Lower leg skin (tissue), 3 donors: ENCODE measurements at regions not wholly inside any gene's neighbourhood (a gene's known extent, or its start where the extent isn't known, plus 50 kb on each side); places are given as distances from the start of the nearest gene placed in this dataset.

ENCODE experiments used
- CTCF ChIP-seq, 3 donors: fragments of 450-650 bp; IDR thresholded peaks; one replicate each; pipeline ENCODE4 v1.5.1; 2016; ENCODE audit warnings: antibody characterized with exemption in 3 of 3, mild to moderate bottlenecking in 3 of 3, moderate library complexity in 2 of 3
- POLR2A ChIP-seq, 2 donors: fragments of 450-650 bp; IDR thresholded peaks; one replicate each; pipeline ENCODE4 v1.6.1; 2016 to 2017; ENCODE audit warnings: antibody characterized with exemption in 2 of 2, mild to moderate bottlenecking in 1 of 2, moderate library complexity in 1 of 2

GRCh38 chr12:91252341-91252740 is 69.7 kb upstream of the DCN start:
- TF ChIP-seq POLR2A (IDR thresholded peaks at IDR 0.05) (no peak), CTCF (IDR thresholded peaks at IDR 0.05) (no peak)
